Adrenal gland (tissue), 9 donors: ENCODE measurements at regions not wholly inside any gene's neighbourhood (a gene's known extent, or its start where the extent isn't known, plus 50 kb on each side); places are given as distances from the start of the nearest gene placed in this dataset.

Source experiments
- DNase-seq, 7 donors: peaks; one replicate each; pipeline ENCODE4 v3.0.0-alpha.2; 2019 to 2020
- H3K27ac ChIP-seq, 5 donors: fragments of 200-600 bp; sonication (generic) in 4 of 5; 1 replicate in 3 of 5; 2 replicates in 2 of 5; pipeline versions ENCODE4 v1.5.1 to v1.8.0; 2016 to 2020; ENCODE audit warnings: mild to moderate bottlenecking in 1 of 5
- H3K27me3 ChIP-seq: fragments of 200-600 bp; 2 replicates; pipeline ENCODE4 v1.8.0; 2021
- H3K36me3 ChIP-seq, 2 donors: fragments of 200-600 bp; replicated peaks in 1 of 2; 1 replicate in 1 of 2; 2 replicates in 1 of 2; pipeline versions ENCODE4 v1.5.1 to v1.8.0; 2018 to 2022
- H3K4me1 ChIP-seq, 2 donors: fragments of 200-600 bp; replicated peaks in 1 of 2; 1 replicate in 1 of 2; 2 replicates in 1 of 2; pipeline versions ENCODE4 v1.5.1 to v1.8.0; 2018 to 2021
- H3K4me3 ChIP-seq, 4 donors: fragments of 200-600 bp; sonication (generic) in 3 of 4; one replicate each; pipeline ENCODE4 v1.5.1; 2016 to 2018
- H3K9me3 ChIP-seq, 3 donors: fragments of 200-600 bp; sonication (generic) in 1 of 3; replicated peaks in 1 of 3; 1 replicate in 2 of 3; 2 replicates in 1 of 3; pipeline versions ENCODE4 v1.5.1 to v1.8.0; 2016 to 2021
- POLR2A ChIP-seq, 2 donors: fragments of 450-650 bp; IDR thresholded peaks; one replicate each; pipeline ENCODE4 v1.6.1; 2017; ENCODE audit warnings: antibody characterized with exemption in 2 of 2, mild to moderate bottlenecking in 2 of 2, moderate library complexity in 1 of 2
- WGBS, 4 donors: extraction: QIAGEN DNeasy Blood & Tissue Kit in 2 of 4; methylation state at CpG; one replicate each; pipeline versions ENCODE4 v1.1.5 to v1.1.7; 2013 to 2017; 5-methylcytosine and 5-hydroxymethylcytosine counted together
- intact Hi-C, 2 donors: fragments of 100-400 bp; cut with DNase I; formaldehyde crosslinking; loops; one replicate each; pipeline versions ENCODE4 v1.14.1 to v1.15.0; 2022 to 2023
- TF ChIP-seq, protein P1 (sequence below), 6 experiments: fragments of 450-650 bp in 4 of 6; fragments of 200-600 bp in 2 of 6; sonication (generic) in 1 of 6; IDR thresholded peaks; 1 replicate in 5 of 6; 2 replicates in 1 of 6; pipeline versions ENCODE4 v1.5.1 to v1.8.0; 2016 to 2021; ENCODE audit warnings: antibody characterized with exemption in 6 of 6, mild to moderate bottlenecking in 2 of 6, moderate library complexity in 1 of 6
- donor health status: healthy with polysubstance abuse.
- donor health status: Bipolar disorder and iron deficiency.
- donor health status: DM: yes; HTN: yes; CAD: no.
- donor health status: DM: no; HTN: no; CAD: no.
- donor health status: DM: no; HTN: no; CAD: no.

- peak; percentile 31 to 71 (median 45) for DNase-seq
- no peak for TF ChIP-seq POLR2A (IDR thresholded peaks at IDR 0.05)
- TF ChIP-seq, protein P1, sequence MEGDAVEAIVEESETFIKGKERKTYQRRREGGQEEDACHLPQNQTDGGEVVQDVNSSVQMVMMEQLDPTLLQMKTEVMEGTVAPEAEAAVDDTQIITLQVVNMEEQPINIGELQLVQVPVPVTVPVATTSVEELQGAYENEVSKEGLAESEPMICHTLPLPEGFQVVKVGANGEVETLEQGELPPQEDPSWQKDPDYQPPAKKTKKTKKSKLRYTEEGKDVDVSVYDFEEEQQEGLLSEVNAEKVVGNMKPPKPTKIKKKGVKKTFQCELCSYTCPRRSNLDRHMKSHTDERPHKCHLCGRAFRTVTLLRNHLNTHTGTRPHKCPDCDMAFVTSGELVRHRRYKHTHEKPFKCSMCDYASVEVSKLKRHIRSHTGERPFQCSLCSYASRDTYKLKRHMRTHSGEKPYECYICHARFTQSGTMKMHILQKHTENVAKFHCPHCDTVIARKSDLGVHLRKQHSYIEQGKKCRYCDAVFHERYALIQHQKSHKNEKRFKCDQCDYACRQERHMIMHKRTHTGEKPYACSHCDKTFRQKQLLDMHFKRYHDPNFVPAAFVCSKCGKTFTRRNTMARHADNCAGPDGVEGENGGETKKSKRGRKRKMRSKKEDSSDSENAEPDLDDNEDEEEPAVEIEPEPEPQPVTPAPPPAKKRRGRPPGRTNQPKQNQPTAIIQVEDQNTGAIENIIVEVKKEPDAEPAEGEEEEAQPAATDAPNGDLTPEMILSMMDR (IDR thresholded peaks at IDR 0.05): peak; percentile 55 to 78 (median 65)
- intact Hi-C loops: no loop called here
- no peaks in the 10 kb centered on the region for H3K9me3 ChIP-seq
- H3K27ac ChIP-seq: no peak overlapping the region
- 35 to 41% (median 36%) methylated on average over 11 of the region's 11 CpGs for WGBS, 4 donors
- H3K4me3 ChIP-seq: no peak overlapping the region
- H3K4me1 ChIP-seq: no peaks in the 10 kb centered on the region
- no peaks in the 10 kb centered on the region for H3K27me3 ChIP-seq
- H3K36me3 ChIP-seq: no peaks in the 10 kb centered on the region
Measured at GRCh38 chr13:91133941-91134802, 213.3 kb upstream of the MIR17HG start.

- no peak for DNase-seq
- Histone ChIP-seq H3K27ac (no peak overlapping the region), H3K4me1 (no peaks in the 10 kb centered on the region), H3K27me3 (no peaks in the 10 kb centered on the region), H3K4me3 (no peak overlapping the region), H3K36me3 (no peaks in the 10 kb centered on the region), H3K9me3 (no peaks in the 10 kb centered on the region)
- WGBS, 4 donors: 36 to 90% (median 59%) methylated on average over 2 of the region's 2 CpGs
- intact Hi-C loops: no loop called here
- TF ChIP-seq POLR2A (IDR thresholded peaks at IDR 0.05): no peak
- TF ChIP-seq, protein P1 (IDR thresholded peaks at IDR 0.05): no peak
Measured at GRCh38 chr13:91134803-91135184, 212.7 kb upstream of the MIR17HG start.

- TF ChIP-seq, protein P1 (IDR thresholded peaks at IDR 0.05): no peak
- no peak for TF ChIP-seq POLR2A (IDR thresholded peaks at IDR 0.05)
Measured at GRCh38 chr13:91135376-91135775, 212.1 kb upstream of the MIR17HG start.

DNA sequence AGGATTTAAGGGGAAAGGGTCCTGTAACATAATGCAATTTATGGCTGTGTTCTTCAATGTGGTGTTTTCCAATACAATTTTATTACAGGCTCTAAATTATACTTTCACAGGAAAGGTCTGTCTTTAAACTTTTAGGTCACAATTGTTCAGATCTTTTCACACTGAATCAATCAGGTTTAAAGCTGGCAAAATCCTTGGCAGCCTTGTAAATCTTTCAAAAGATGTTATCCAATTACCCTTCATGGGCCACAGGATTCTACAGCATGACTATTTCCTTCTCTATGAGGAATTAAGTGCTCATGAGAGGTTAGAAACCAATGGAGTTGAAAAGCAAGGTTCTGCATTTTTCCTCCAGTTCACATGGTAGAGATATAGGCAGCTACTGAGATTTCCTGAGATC is 211.5 kb upstream of the MIR17HG start:
- no peaks in the 10 kb centered on the region for H3K4me1 ChIP-seq
- H3K4me3 ChIP-seq: no peak overlapping the region
- TF ChIP-seq, protein P1 (IDR thresholded peaks at IDR 0.05): no peak
- TF ChIP-seq POLR2A (IDR thresholded peaks at IDR 0.05): no peak
- intact Hi-C loops: no loop called here
- no peaks in the 10 kb centered on the region for H3K36me3 ChIP-seq
- H3K9me3 ChIP-seq: no peaks in the 10 kb centered on the region
- H3K27ac ChIP-seq: no peak overlapping the region
- H3K27me3 ChIP-seq: no peaks in the 10 kb centered on the region
- no peak for DNase-seq

More at GRCh38 chr13:91135376-91135775, 212.1 kb upstream of the MIR17HG start:
- Histone ChIP-seq H3K4me1 (no peaks in the 10 kb centered on the region), H3K4me3 (no peak overlapping the region), H3K27ac (no peak overlapping the region), H3K9me3 (no peaks in the 10 kb centered on the region), H3K27me3 (no peaks in the 10 kb centered on the region), H3K36me3 (no peaks in the 10 kb centered on the region)
- no peak for DNase-seq
- intact Hi-C loops: no loop called here
